ENCODE measurements at regions not wholly inside any gene's neighbourhood (a gene's known extent, or its start where the extent isn't known, plus 50 kb on each side); places are given as distances from the start of the nearest gene placed in this dataset.

- Histone ChIP-seq H3K27ac (no peak overlapping the region), H3K4me1 (no peaks in the 10 kb centered on the region), H3K36me3 (no peaks in the 10 kb centered on the region), H3K27me3 (no peaks in the 10 kb centered on the region), H3K4me3 (no peak overlapping the region), H3K9me3 (no peaks in the 10 kb centered on the region)
- no peak for TF ChIP-seq POLR2AphosphoS5 (IDR thresholded peaks at IDR 0.05)
- TF ChIP-seq POLR2A (IDR thresholded peaks at IDR 0.05) = no peak
- TF ChIP-seq CTCF (IDR thresholded peaks at IDR 0.05) = no peak
- no peak for DNase-seq
- intact Hi-C loops (cut with DNase I; ENCODE audit: low total_unique reads) (no loop called here), in situ Hi-C loops (cut with MboI; ENCODE audit: low pct_ligation_motif_present in 1 of 4, low pct_unique_long_range_greater_than_20kb in 1 of 4, low sequenced_read_pairs in 3 of 4) (loop anchor here in 2 of 4 donors (25.0 kb wide), 2 partner anchors 542 to 567 kb away; partner anchors contain the start of gene SPRY2 (in 1 of the 2))
- 25 to 33% methylated on average over 1 of the region's 1 CpG for WGBS, 2 donors (ENCODE audit: low coverage in 1 of 2)
Observed at GRCh38 chr13:79794931-79795330, 314.0 kb downstream of the NDFIP2 start.

- Histone ChIP-seq H3K27ac (no peak overlapping the region), H3K36me3 (no peaks in the 10 kb centered on the region), H3K9me3 (no peaks in the 10 kb centered on the region), H3K4me3 (no peak overlapping the region), H3K4me1 (no peaks in the 10 kb centered on the region), H3K27me3 (no peaks in the 10 kb centered on the region)
- in situ Hi-C loops (cut with MboI; ENCODE audit: low pct_ligation_motif_present in 1 of 4, low pct_unique_long_range_greater_than_20kb in 1 of 4, low sequenced_read_pairs in 3 of 4) = loop anchor here in 2 of 4 donors (25.0 kb wide), 2 partner anchors 545 to 570 kb away; partner anchors contain the start of gene SPRY2 (in 1 of the 2)
- no peak for TF ChIP-seq CTCF (IDR thresholded peaks at IDR 0.05)
- no peak for TF ChIP-seq POLR2AphosphoS5 (IDR thresholded peaks at IDR 0.05)
- TF ChIP-seq EP300 (IDR thresholded peaks at IDR 0.05; ENCODE audit: low read depth) = no peak
- TF ChIP-seq POLR2A (IDR thresholded peaks at IDR 0.05) = no peak
- no peak for DNase-seq
- intact Hi-C loops (cut with DNase I; ENCODE audit: low total_unique reads) = no loop called here
Observed at GRCh38 chr13:79792716-79793115, 311.8 kb downstream of the NDFIP2 start.

- Histone ChIP-seq H3K4me1 (no peaks in the 10 kb centered on the region), H3K36me3 (no peaks in the 10 kb centered on the region), H3K9me3 (no peaks in the 10 kb centered on the region), H3K27me3 (no peaks in the 10 kb centered on the region), H3K27ac (no peak overlapping the region), H3K4me3 (no peak overlapping the region)
- intact Hi-C loops (cut with DNase I; ENCODE audit: low total_unique reads) (no loop called here), in situ Hi-C loops (cut with MboI; ENCODE audit: low pct_ligation_motif_present in 1 of 4, low pct_unique_long_range_greater_than_20kb in 1 of 4, low sequenced_read_pairs in 3 of 4) (loop anchor here in 2 of 4 donors (25.0 kb wide), 2 partner anchors 546 to 571 kb away; partner anchors contain the start of gene SPRY2 (in 1 of the 2))
- WGBS, 2 donors (ENCODE audit: low coverage in 1 of 2) = 66% methylated on average over 2 of the region's 2 CpGs; no CpG with 5 or more reads in 1 of the 2 donors
- no peak for TF ChIP-seq EP300 (IDR thresholded peaks at IDR 0.05; ENCODE audit: low read depth)
- no peak for TF ChIP-seq POLR2A (IDR thresholded peaks at IDR 0.05)
- no peak for TF ChIP-seq POLR2AphosphoS5 (IDR thresholded peaks at IDR 0.05)
- no peak for TF ChIP-seq CTCF (IDR thresholded peaks at IDR 0.05)
- no peak for DNase-seq
Observed at GRCh38 chr13:79791471-79792042, 310.6 kb downstream of the NDFIP2 start.

GRCh38 chr13:79786176-79786575 is 305.2 kb downstream of the NDFIP2 start:
- intact Hi-C loops (cut with DNase I; ENCODE audit: low total_unique reads) (no loop called here), in situ Hi-C loops (cut with MboI; ENCODE audit: low pct_ligation_motif_present in 1 of 4, low pct_unique_long_range_greater_than_20kb in 1 of 4, low sequenced_read_pairs in 3 of 4) (loop anchor here in 2 of 4 donors (25.0 kb wide), 2 partner anchors 551 to 576 kb away; partner anchors contain the start of gene SPRY2 (in 1 of the 2))
- H3K4me1 ChIP-seq = peaks cover 0 to 9% (median 0%) of the 10 kb centered on the region in 4 donors
- no peaks in the 10 kb centered on the region for H3K9me3 ChIP-seq
- no peaks in the 10 kb centered on the region for H3K27me3 ChIP-seq
- H3K27ac ChIP-seq = no peak overlapping the region
- no peak overlapping the region for H3K4me3 ChIP-seq
- H3K36me3 ChIP-seq = no peaks in the 10 kb centered on the region
- no peak for TF ChIP-seq EP300 (IDR thresholded peaks at IDR 0.05; ENCODE audit: low read depth)
- no peak for TF ChIP-seq POLR2A (IDR thresholded peaks at IDR 0.05)
- TF ChIP-seq POLR2AphosphoS5 (IDR thresholded peaks at IDR 0.05) = no peak
- no peak for TF ChIP-seq CTCF (IDR thresholded peaks at IDR 0.05)
- 89 to 91% methylated on average over 4 of the region's 4 CpGs for WGBS, 2 donors (ENCODE audit: low coverage in 1 of 2)
- no peak for DNase-seq

All from transverse colon (tissue), 4 donors.